ENCODE measurements at regions not wholly inside any gene's neighbourhood (a gene's known extent, or its start where the extent isn't known, plus 50 kb on each side); places are given as distances from the start of the nearest gene placed in this dataset.

GRCh38 chr7:25037325-25037724, 57.3 kb upstream of the OSBPL3 start:
- TF ChIP-seq POLR2A (IDR thresholded peaks at IDR 0.05; ENCODE audit: low read depth, low read length) (no peak), MYC (IDR thresholded peaks at IDR 0.05; ENCODE audit: low read depth, low read length) (no peak), EZH2 (IDR thresholded peaks at IDR 0.05; ENCODE audit: borderline replicate concordance, low read depth, low read length, severe bottlenecking) (no peak), FOS (IDR thresholded peaks at IDR 0.05; ENCODE audit: borderline replicate concordance, insufficient read depth, low read length) (no peak), GATA2 (IDR thresholded peaks at IDR 0.05; ENCODE audit: insufficient read depth, insufficient read length, low read depth, low read length) (no peak)
- FAIRE-seq (no peak), DNase-seq (ENCODE audit: low read depth, low spot score) (no peak)
- Histone ChIP-seq H3K27ac (ENCODE audit: insufficient read depth, low read depth, low read length) (no peak overlapping the region), H3K27me3 (ENCODE audit: control insufficient read depth in 2 of 2, insufficient read depth in 2 of 2, low read length in 2 of 2) (no peaks in the 10 kb centered on the region), H3K4me3 (replicated peaks in 1 of 3; ENCODE audit: insufficient read depth in 1 of 3, low read depth in 1 of 3, low read length in 3 of 3) (no peak overlapping the region), H3K9ac (replicated peaks; ENCODE audit: extremely low read depth, insufficient read depth, low read length) (no peak overlapping the region), H3K9me1 (replicated peaks; ENCODE audit: control insufficient read depth, extremely low read depth, insufficient read depth, low read length) (no peaks in the 10 kb centered on the region), H2AFZ (ENCODE audit: low read depth, low read length) (no peak overlapping the region), H3K4me2 (ENCODE audit: insufficient read depth, low read length) (no peak overlapping the region), H3K79me2 (ENCODE audit: control insufficient read depth, insufficient read depth, low read length) (no peaks in the 10 kb centered on the region), H3K36me3 (ENCODE audit: control insufficient read depth in 2 of 2, extremely low read depth in 1 of 2, insufficient read depth in 2 of 2, low read length in 2 of 2) (no peaks in the 10 kb centered on the region), H3K4me1 (ENCODE audit: control insufficient read depth, extremely low read depth, insufficient read depth, low read length) (no peaks in the 10 kb centered on the region), H4K20me1 (replicated peaks; ENCODE audit: control insufficient read depth, extremely low read depth, insufficient read depth, low read length) (no peaks in the 10 kb centered on the region), H3K9me3 (replicated peaks; ENCODE audit: control insufficient read depth, insufficient read depth, low read length) (no peaks in the 10 kb centered on the region)
- dilution Hi-C loops (cut with MboI; ENCODE audit: extremely low pct_ligation_motif_present, low sequenced_read_pairs) (no loop called here), intact Hi-C loops (cut with micrococcal nuclease) (no loop called here)
- ChIA-PET CTCF (interaction anchor here (1.6 to 1.8 kb wide), 2 partner anchors 9 to 12 kb away, joined by 7 read pairs; no protein-coding TSS in a partner anchor), POLR2A (no interaction called here)
- BruUV-seq (replicated peaks): no TSS peak

- Histone ChIP-seq H3K79me2 (ENCODE audit: control insufficient read depth, insufficient read depth, low read length) (no peaks in the 10 kb centered on the region), H3K27ac (ENCODE audit: insufficient read depth, low read depth, low read length) (no peak overlapping the region), H4K20me1 (replicated peaks; ENCODE audit: control insufficient read depth, extremely low read depth, insufficient read depth, low read length) (no peaks in the 10 kb centered on the region), H3K9me3 (replicated peaks; ENCODE audit: control insufficient read depth, insufficient read depth, low read length) (no peaks in the 10 kb centered on the region), H3K4me2 (ENCODE audit: insufficient read depth, low read length) (no peak overlapping the region), H3K4me1 (ENCODE audit: control insufficient read depth, extremely low read depth, insufficient read depth, low read length) (no peaks in the 10 kb centered on the region), H3K9ac (replicated peaks; ENCODE audit: extremely low read depth, insufficient read depth, low read length) (no peak overlapping the region), H3K4me3 (replicated peaks in 1 of 3; ENCODE audit: insufficient read depth in 1 of 3, low read depth in 1 of 3, low read length in 3 of 3) (no peak overlapping the region), H3K36me3 (ENCODE audit: control insufficient read depth in 2 of 2, extremely low read depth in 1 of 2, insufficient read depth in 2 of 2, low read length in 2 of 2) (no peaks in the 10 kb centered on the region), H2AFZ (ENCODE audit: low read depth, low read length) (no peak overlapping the region), H3K9me1 (replicated peaks; ENCODE audit: control insufficient read depth, extremely low read depth, insufficient read depth, low read length) (no peaks in the 10 kb centered on the region), H3K27me3 (ENCODE audit: control insufficient read depth in 2 of 2, insufficient read depth in 2 of 2, low read length in 2 of 2) (no peaks in the 10 kb centered on the region)
- BruUV-seq (replicated peaks): no TSS peak
- CTCF ChIA-PET: no interaction called here
- intact Hi-C loops (cut with micrococcal nuclease): no loop called here
- POLR2A ChIA-PET: no interaction called here
- dilution Hi-C loops (cut with MboI; ENCODE audit: extremely low pct_ligation_motif_present, low sequenced_read_pairs): no loop called here
- FAIRE-seq (no peak), DNase-seq (ENCODE audit: low read depth, low spot score) (no peak)
- TF ChIP-seq EZH2 (IDR thresholded peaks at IDR 0.05; ENCODE audit: borderline replicate concordance, low read depth, low read length, severe bottlenecking) (no peak), GATA2 (IDR thresholded peaks at IDR 0.05; ENCODE audit: insufficient read depth, insufficient read length, low read depth, low read length) (no peak), MYC (IDR thresholded peaks at IDR 0.05; ENCODE audit: low read depth, low read length) (no peak), POLR2A (IDR thresholded peaks at IDR 0.05; ENCODE audit: low read depth, low read length) (no peak), CTCF (IDR thresholded peaks at IDR 0.05; ENCODE audit: extremely low read depth in 1 of 2, insufficient read depth in 1 of 2, low read depth in 1 of 2, low read length in 2 of 2) (no peak), POLR2AphosphoS5 (IDR thresholded peaks at IDR 0.05; ENCODE audit: insufficient read depth, low read depth, low read length) (no peak), FOS (IDR thresholded peaks at IDR 0.05; ENCODE audit: borderline replicate concordance, insufficient read depth, low read length) (no peak), MAX (IDR thresholded peaks at IDR 0.05; ENCODE audit: insufficient read depth, insufficient read length) (no peak), JUN (IDR thresholded peaks at IDR 0.05; ENCODE audit: borderline replicate concordance, insufficient read depth, insufficient read length, low read depth) (no peak)
These were observed 55.3 kb upstream of the OSBPL3 start for GRCh38 chr7:25035274-25035673.

Data from endothelial cell of umbilical vein (primary cell).